ENCODE measurements at regions not wholly inside any gene's neighbourhood (a gene's known extent, or its start where the extent isn't known, plus 50 kb on each side); places are given as distances from the start of the nearest gene placed in this dataset.

DNA sequence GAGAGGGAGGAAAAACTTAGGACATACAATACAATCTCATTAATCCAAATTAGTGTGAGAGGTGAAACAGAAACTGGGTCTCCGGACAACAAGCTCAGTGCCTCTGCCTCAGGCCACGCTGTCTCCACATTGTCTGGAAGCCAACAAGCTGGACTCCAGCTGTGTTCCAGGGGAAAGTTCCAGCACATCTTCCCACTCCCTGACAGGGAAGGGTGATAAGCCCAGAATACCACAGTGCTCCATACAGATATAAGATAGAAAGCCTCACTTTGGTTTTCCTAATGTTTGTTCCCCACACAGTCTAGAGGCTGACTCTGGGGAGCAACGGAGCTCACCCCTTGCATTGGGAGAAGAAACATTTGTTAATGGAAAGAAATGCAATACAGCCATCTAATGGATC lies 117.1 kb upstream of the SPTLC3 start:
- no peak for DNase-seq (ENCODE audit: low read depth)

DNA sequence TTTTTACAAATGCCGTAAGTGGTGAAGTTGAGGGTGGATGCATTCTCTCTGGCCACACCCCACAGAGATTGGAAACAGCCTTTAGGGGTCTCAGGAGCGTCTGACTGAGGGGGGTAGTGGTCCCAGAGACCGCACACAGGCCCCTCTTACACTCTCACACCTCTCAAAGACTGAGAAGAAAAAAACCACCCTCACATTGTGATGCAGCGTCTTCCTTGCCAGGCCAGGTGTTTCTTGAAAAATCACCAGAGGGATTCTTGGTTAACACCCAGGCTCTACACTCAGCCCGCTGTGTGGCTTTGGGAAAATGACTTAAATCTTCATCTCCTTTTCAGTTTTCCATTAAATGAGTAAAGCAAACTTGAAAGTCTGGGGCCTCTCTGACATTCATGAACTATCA lies 115.8 kb upstream of the SPTLC3 start:
- no peak for DNase-seq (ENCODE audit: low read depth)

DNA sequence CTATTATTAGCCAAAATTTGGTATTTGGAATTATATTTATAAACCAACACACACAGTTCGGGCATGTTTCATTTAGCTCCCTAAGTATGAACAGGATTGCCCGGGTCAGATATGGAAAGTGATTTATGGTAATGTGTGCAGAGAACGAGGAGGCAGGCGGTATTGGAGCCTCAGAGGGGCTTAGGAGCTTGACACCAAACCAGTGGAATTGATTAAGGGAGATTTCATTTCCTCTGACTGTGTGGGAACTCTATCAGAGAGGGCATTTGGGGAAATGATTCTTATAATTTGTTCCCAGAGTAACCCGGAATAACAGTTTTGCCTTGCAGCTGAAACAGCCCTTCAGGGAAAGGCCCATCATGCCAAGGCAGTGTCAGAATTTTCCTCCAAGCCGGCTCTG lies 115.1 kb upstream of the SPTLC3 start:
- no peak for DNase-seq (ENCODE audit: low read depth)

DNA sequence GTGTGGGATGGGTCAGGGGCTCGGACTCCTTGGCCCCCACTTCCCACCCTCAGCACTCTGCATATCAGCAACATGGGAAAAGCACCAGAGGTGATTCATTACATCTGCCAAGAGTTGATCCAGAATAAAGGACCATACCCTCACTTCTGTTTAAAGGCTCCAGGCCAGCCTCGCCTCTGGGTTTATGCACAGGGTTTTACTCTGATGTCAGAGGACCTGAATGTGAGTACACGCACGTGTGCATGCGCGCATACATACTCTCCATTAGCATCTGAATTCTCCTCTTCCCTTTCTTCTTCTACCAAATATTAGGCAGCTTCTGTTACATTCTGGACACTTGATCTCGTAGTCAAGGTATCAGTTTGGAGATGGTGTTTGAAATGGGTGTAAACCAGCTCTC lies 114.7 kb upstream of the SPTLC3 start:
- no peak for DNase-seq (ENCODE audit: low read depth)

DNA sequence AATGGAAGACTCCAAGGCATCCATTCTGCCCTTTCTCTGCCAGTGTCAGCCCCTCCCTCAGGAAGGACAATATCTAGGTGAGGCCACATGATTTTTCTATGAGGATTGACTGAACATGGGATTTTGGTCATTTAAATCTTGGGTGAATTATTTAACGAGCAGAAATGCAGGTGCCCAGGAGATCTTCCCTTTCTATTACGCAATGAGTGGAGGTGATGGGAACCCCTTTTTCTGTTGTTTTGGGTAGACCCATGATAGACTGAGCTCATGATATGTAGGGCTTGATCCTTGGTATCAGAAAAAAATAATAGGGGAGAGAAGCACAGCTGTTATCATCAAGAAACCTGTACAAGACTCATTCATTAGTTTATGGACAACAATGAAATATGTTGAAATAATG lies 112.6 kb upstream of the SPTLC3 start:
- no peak for DNase-seq (ENCODE audit: low read depth)

DNA sequence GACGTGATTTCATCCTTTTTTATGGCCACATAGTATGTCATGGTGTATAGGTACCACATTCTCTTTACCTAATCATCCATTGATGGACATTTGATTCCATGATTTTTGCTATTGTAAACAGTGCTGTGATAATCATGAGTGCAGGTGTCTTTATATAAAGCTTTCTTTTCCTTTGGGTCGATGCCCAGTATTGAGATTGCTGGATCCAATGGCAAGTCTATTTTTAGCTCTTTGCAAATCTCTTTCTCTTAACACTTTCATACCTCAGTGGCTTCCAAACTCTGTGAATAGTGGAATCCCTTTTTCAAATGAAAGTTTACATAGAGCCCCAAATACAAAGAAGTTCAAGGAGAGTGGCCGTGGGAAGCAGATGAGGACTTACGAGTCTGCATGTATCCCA lies 105.8 kb upstream of the SPTLC3 start:
- no peak for DNase-seq (ENCODE audit: low read depth)

DNA sequence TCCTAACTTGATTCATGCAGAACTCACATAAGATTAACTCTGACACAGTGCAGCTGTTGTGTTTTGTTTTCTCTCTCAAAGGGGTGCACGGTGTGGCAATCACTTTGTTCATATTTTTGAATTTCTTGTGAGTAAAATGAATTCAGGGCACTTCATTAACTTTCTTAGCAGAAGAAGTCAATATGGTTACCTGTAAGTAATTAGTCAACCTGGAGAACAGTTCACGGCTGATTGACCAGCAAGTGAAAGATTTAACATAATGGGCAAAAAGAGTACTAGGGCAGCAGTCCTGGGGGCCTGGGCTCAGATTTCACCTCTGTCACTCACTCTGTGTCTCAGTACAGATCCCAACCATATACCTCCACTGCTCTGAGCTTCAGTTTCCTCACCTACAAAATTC lies 102.4 kb upstream of the SPTLC3 start:
- DNase-seq (ENCODE audit: low read depth) = no peak

DNA sequence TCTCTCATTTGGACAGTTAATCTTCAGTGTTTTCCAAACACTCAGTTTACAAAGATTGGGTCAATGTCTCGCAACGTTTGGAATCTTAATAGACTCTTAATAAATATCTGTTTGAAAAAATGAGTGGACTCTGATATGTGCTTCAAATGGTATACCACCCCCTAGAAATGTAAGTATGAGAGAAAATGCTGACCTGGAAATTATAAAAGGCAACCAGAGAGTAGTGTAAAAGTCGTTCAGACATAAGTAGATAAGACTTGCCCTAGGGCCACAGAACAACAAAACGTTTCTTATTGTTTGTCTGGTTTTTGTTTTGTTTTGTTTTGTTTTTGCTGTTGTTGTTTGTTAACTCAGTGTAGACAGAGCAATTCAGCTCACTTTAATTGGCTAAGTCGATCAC lies 97.4 kb upstream of the SPTLC3 start:
- no peak for DNase-seq (ENCODE audit: low read depth)

DNA sequence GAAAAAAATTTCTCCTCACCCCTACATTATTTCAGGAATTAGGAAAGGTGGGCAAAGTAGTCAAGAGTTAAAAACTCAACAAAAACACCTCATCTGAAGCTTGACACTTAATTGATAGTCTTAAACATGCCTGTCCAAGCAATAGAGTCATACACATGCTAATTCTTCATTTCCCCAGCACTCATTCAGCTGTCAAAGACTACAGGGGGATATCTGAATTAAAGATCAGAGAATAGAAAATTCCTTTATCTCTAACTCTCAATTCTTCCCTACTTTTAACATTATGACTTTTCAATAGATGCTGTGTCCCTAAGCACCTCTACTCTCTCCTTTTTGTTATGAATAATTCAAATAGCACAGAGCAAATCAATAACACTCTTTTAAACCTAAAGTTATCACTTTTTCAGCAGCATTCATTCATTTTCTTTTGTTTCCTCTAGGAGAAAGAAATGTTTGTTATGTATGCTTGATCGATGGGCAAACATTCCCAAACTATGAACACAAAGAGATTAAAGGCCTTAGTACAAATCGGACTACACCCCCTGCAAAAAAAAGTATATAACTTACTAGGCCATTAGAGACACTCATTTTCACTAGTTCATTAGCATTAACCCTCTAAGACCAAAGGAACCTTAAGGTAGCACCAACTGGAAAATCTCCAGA lies 94.9 kb upstream of the SPTLC3 start:
- DNase-seq (ENCODE audit: low read depth) = no peak

DNA sequence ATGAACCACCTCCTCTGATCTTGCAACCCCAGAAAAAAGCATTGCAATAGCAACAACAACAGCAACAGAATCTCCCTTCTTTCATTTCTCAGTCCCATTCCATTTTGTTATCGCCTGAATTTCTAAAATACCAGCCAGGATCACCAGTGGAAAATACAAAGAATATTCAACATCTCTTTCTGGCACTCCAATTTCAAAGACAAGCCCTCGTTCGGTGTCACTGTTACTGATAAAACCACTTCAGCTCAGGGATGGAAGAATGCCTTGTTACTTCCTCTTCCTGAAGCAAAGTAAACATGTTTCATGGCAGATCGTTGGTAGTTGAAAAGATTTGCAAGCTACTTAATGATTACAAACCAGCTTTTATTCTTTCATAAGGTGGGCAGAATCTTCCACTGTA lies 94.0 kb upstream of the SPTLC3 start:
- DNase-seq (ENCODE audit: low read depth) = no peak

DNA sequence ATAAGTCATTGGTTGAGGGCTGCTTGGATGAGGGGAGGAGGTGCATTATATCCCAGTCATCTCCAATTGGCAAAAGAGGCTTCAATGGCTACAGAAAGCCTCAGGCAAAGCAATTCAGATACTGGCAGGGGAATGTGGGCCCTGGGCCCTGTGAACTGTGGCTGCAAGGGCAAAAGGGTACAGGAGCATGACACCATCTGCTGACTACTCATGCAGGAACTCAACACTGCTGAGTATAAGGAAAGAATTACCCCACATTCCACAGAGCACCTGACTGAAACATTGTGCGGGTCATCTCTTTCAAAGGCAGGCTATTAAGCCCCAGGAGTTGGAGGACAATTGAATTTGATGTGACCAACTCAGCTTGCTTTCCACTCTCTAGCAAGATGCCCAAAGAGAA lies 92.1 kb upstream of the SPTLC3 start:
- DNase-seq (ENCODE audit: low read depth) = no peak

DNA sequence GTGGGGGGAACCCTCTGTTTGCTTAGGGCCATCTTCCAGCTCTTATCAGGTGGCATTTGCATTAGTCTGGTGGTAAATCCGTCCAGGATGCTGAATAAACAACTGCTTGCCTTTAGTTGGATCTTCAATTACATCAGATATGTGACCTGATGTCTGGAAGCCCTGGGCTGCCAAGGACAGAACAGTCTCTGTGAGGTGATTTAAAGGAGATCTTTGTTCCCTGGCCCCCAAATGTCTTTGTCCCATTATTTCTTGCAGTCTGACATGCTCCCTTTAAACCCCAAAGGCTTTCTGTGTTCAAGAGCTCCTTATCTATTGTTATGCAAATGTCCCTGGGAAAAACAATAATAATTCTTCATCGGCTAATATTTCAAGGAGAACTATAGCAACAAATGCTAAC lies 84.6 kb upstream of the SPTLC3 start:
- DNase-seq (ENCODE audit: low read depth) = no peak

DNA sequence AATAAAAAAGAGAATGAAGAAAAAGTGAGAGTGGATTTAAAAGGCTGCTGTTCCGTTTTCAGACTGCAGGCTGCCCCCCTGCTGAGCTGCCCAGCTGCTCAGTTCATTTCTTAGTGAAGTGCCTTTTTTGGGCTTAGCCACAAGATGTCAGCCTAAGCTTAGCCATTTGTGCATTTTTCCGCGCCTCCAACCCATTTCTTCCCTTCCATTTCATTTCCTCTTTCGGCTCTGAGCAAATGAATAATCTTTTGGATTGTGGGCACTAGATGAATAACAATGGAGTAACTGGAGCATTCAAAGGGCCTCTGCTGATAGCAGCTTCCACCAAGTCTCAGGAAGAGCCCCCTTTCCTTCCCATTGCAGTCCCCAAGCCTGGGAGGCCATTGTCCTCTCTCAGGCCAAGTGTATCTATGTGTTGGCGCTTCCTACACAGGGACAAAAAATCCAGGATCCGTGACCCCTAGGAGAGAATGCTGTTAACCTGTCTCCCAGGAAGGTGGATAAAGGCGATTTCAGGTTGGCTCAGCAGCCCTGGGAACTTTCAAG lies 83.5 kb upstream of the SPTLC3 start:
- DNase-seq (ENCODE audit: low read depth) = peak; percentile 88

DNA sequence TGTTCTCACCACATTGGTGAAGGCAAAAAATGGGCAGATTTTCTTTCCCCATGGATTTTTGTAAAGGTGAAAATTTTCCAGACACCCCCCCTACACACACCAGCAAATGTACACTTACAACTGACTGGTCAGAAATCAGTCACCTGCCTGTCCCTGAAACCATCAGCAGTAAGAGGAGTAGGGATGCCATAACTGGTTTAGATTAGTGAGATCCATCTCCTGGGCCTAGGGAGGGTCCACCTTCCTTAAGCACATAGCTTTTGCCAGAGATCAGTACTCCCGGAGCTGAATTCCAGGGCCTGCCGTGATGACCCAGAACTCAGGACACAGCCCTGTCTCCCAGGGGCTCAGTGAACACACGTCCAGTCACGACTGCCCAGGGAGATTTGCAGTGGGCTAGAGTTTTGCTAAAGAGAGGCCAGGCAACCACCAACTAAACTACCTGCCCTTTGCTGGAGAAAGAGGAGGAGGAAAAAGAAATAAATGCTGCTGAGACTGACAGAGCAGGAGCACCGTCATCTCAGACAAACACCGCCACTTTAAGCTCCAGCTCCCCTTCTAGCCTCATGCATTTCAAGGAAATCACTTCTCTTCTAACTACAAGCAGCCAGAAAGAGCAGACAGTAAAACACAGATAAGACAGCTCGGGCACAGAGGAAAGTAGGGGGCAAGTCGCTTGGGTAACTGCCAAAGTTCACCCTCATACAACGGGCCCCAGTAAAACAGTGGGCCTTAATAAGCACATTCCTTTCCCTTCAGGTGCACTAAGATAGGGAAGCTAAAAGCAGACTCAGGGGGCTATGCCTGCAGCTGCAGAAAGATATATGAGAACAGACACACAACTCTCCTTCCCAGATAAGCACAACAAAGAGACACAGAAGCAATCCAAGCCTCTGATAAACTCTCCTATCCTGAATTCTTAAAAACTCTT lies 82.6 kb upstream of the SPTLC3 start:
- no peak for DNase-seq (ENCODE audit: low read depth)

DNA sequence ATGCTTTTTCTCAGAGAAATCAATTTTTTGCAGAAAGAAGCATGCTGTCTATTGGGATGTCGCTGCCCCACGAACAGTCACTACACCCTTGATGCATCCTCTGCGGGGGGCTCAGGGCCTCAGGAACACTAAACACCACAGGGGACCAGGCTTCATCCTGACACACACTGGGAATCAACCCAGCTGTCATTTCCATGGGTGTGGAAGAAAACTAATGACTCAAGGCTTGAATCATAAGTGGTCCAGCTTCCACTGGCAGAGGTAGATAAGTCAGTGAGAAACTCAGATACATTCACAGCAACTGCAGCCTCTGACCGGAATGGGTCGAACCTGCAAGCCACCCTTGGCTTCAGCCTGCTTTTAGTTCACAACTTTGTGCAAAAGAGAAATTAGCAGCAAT lies 81.3 kb upstream of the SPTLC3 start:
- DNase-seq (ENCODE audit: low read depth) = peak; percentile 33

DNA sequence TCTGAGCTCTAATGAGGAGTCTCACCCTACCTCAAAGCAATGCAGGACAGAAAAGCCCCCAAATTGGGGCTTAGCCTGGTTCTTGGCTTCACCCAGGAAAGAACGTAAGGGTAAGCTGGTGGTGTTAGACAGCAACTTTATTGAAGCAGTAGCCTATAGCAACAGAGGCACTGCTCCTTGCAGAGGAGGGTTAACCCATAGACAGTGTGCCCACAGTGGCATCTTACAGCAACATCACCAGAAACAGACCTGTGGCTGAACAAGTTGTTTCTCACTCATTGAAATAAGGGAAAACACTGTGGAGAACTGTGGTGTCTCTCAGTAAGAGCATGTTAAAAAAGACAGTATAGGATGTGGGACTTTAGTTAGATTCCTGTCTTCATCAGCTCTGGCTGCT lies 80.4 kb upstream of the SPTLC3 start:
- peak; percentile 7 for DNase-seq (ENCODE audit: low read depth)

DNA sequence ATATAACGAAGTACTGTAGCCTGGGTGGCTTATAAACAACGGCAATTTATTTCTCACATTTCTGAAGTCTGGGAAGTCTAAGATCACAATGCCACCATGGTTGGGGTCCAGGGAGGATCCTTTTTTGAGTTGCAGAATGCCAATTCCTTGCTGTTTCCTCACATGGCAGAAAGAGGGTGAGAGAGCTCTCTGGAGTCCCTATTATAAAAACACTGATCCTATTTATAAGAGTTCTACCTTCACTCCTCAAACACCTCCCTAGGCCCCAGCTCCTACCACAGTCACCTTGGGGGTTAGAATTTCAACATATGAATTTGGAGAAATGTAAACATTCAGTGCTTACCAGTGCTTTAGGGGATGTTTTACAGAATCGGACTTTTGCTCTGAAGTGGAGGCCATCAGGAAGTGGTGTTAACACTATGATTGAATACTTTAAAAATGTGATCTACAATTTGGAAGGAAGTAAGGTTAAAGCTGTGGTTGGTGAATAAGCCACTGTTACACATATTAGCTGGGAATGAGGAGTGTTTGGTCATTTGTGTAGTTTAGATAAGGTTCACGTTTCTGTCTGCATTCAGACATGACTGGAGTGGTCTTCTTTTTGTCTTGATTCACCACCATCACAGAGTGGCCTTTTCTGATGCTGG lies 79.9 kb upstream of the SPTLC3 start:
- peak; percentile 87 for DNase-seq (ENCODE audit: low read depth)

DNA sequence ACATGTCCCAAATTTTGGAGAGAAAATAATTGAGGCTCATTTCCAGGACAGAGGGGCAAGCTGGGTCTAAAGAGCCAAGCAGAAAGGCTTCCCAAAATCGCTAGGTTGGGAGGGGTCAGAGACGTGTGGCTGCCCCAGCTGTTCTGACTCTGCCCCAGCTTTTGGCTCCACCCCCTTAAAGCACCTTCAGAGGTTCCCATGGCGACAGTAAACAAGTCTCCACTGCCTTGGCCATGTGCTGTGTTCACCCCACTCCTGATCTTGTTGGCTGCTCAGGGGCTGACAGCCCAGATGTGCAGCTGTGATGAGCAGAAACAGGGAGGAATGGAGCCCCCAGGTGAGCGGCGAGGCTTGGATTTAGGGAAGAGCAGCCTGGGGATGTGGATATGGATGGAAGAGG lies 72.8 kb upstream of the SPTLC3 start:
- no peak for DNase-seq (ENCODE audit: low read depth)

DNA sequence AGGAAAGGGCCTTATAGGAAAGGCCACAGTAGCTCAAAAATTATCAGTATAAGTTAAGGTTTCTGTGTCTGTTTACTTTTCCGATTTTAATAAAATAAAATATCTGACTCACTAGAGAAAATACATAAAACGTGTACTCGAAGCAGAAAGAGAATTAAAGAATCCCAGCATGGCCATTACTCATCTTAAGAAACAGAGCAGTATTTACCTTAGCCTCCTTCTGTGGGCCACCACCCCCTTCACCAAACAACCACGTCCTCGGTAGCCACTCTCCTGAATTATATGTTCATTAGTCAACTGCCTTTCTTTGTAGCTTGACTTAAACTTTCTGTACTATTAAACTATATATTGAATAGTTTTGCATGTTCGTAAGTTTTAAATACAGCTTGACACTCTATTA lies 72.2 kb upstream of the SPTLC3 start:
- DNase-seq (ENCODE audit: low read depth) = no peak

DNA sequence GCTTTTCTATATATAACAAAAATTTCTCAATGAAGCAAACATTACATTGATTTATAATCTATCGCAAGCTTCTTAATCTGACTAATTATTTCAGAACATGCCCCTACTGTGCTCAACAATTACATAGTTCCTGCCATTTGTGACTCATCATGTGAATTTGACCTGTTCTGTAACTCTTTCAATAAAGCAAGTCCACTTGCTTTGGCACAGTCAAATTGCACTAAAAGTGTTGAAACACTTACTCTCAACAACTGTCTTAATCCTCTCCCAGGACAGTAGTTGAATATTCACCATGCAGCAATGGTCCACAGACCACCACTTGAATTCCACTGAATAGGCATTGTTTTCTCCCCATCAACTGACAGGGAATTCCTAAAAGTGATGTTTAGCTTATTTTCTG lies 67.7 kb upstream of the SPTLC3 start:
- DNase-seq (ENCODE audit: low read depth) = peak; percentile 45

DNA sequence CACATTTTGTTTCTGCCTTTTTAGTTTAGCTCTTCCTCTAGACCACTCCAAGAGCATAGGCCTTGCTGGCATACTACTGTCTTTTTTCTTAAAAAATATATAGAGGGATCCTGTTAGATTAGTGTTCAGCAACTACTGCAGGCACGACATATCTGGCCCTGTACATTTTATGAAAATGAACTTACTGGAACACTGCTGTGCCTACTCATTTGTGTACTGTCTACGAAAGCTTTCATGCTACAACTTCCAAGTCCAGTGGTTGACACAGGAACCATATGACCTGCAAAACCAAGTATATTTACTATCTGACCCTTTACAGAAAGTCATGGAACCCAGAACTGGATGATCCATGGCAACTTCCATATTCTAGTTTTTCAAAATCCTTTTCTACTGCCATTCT lies 66.6 kb upstream of the SPTLC3 start:
- no peak for DNase-seq (ENCODE audit: low read depth)

DNA sequence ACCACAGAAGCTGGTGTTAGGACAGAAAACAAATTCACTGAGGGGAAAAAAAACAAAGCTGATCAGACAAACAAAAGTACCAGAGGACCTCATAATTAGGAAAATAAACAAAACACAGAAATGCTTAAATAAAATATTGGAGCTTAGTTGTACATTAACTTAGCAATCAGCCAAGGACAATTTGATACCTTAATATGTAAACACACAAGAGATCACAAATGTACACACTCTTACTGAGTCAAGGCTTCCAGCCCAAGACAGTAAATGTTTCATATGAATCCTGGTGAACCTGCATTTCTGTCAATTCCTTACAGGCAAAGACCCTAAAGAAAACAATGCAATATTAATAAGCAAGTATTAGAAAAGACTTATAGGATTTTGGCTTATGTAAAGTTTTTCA lies 62.0 kb upstream of the SPTLC3 start:
- DNase-seq (ENCODE audit: low read depth) = no peak

DNA sequence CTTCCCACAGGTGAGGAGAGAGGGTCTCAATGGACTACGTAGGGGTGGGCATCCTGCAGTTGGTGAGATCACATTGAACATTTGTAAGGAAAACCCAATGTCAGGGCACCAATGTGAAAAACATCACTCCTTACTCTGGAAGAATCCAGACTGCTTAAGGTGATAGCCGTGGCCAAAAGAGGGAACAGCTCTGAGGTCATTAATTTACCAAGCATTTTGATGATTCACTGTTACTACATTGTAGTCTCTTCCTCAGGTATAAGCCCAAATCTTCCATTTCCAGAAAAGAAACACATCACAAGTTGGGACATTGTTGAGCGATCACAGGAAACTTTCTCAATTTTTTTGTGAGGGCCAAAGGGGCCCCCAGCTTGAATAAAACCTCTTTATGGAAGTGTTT lies 61.1 kb upstream of the SPTLC3 start:
- DNase-seq (ENCODE audit: low read depth) = no peak
